Smooth muscle cell (in vitro differentiated cells): ENCODE measurements at regions not wholly inside any gene's neighbourhood (a gene's known extent, or its start where the extent isn't known, plus 50 kb on each side); places are given as distances from the start of the nearest gene placed in this dataset.

Experiments
- DNase-seq: peaks from one replicate; lab custom pipeline; 2025; ENCODE audit not compliant: unreplicated experiment; lab: John Stamatoyannopoulos, UW
- H2AFZ ChIP-seq: fragments of 200-600 bp; sonication (generic); 2 replicates; pipeline ENCODE4 v1.6.0; 2016; ENCODE audit warnings: antibody characterized with exemption, low read depth, mild to moderate bottlenecking
- H3F3A ChIP-seq: fragments of 200-600 bp; sonication (generic); 2 replicates; pipeline ENCODE4 v1.6.0; 2017; ENCODE audit warnings: antibody characterized with exemption, low read depth
- H3K27ac ChIP-seq: fragments of 200-600 bp; sonication (generic); 2 replicates; pipeline ENCODE4 v1.5.1; 2016; ENCODE audit warnings: low read depth, mild to moderate bottlenecking
- H3K27me3 ChIP-seq: fragments of 200-600 bp; sonication (generic); 2 replicates; pipeline ENCODE4 v1.6.1; 2016; ENCODE audit warnings: low read depth, mild to moderate bottlenecking
- H3K36me3 ChIP-seq: fragments of 200-600 bp; sonication (generic); 2 replicates; pipeline ENCODE4 v1.5.1; 2016; ENCODE audit warnings: low read depth
- H3K4me1 ChIP-seq: fragments of 200-600 bp; sonication (generic); 2 replicates; pipeline ENCODE4 v1.5.1; 2016; ENCODE audit warnings: low read depth
- H3K4me2 ChIP-seq: fragments of 200-600 bp; sonication (generic); 2 replicates; pipeline ENCODE4 v1.6.0; 2016; ENCODE audit warnings: mild to moderate bottlenecking
- H3K4me3 ChIP-seq: fragments of 200-600 bp; sonication (generic); 2 replicates; pipeline ENCODE4 v1.5.1; 2016; ENCODE audit warnings: mild to moderate bottlenecking
- H3K79me2 ChIP-seq: fragments of 200-600 bp; sonication (generic); 2 replicates; pipeline ENCODE4 v1.6.0; 2016; ENCODE audit warnings: low read depth, mild to moderate bottlenecking
- H3K9ac ChIP-seq: fragments of 200-600 bp; sonication (generic); 2 replicates; pipeline ENCODE4 v1.6.0; 2016; ENCODE audit warnings: low read depth
- H3K9me3 ChIP-seq: fragments of 200-600 bp; sonication (generic); replicated peaks from 2 replicates; pipeline ENCODE4 v1.5.1; 2016; ENCODE audit warnings: low read depth
- H4K20me1 ChIP-seq: fragments of 200-600 bp; sonication (generic); 2 replicates; pipeline ENCODE4 v1.6.0; 2016; ENCODE audit warnings: low read depth
- CTCF ChIP-seq: fragments of 200-600 bp; sonication (generic); IDR thresholded peaks from 2 replicates; pipeline ENCODE4 v1.5.1; 2017; ENCODE audit warnings: borderline replicate concordance, mild to moderate bottlenecking, antibody characterized with exemption; ENCODE audit not compliant: insufficient read depth, poor library complexity, severe bottlenecking
- WGBS: methylation state at CpG from one replicate; pipeline ENCODE4 v1.1.7; 2016; ENCODE audit warnings: low lambda C conversion rate; 5-methylcytosine and 5-hydroxymethylcytosine counted together

GRCh38 chr5:104659497-104659896 lies 1096.9 kb upstream of the NUDT12 start:
- H3K4me1 ChIP-seq: no peaks in the 10 kb centered on the region
- no peak for TF ChIP-seq CTCF
- no peaks in the 10 kb centered on the region for H3K36me3 ChIP-seq
- H2AFZ ChIP-seq: no peak overlapping the region
- H3F3A ChIP-seq: no peaks in the 10 kb centered on the region
- no peak overlapping the region for H3K27ac ChIP-seq
- no peak overlapping the region for H3K4me2 ChIP-seq
- no peaks in the 10 kb centered on the region for H3K9me3 ChIP-seq
- no peaks in the 10 kb centered on the region for H3K27me3 ChIP-seq
- no peaks in the 10 kb centered on the region for H3K79me2 ChIP-seq
- H3K4me3 ChIP-seq: no peak overlapping the region
- no peak overlapping the region for H3K9ac ChIP-seq
- H4K20me1 ChIP-seq: no peaks in the 10 kb centered on the region
- no peak for DNase-seq
- WGBS: 94% methylated on average over 1 of the region's 1 CpG

- no peaks in the 10 kb centered on the region for H3K36me3 ChIP-seq
- DNase-seq: no peak
- no peaks in the 10 kb centered on the region for H3K79me2 ChIP-seq
- no peaks in the 10 kb centered on the region for H3F3A ChIP-seq
- H3K27me3 ChIP-seq: no peaks in the 10 kb centered on the region
- TF ChIP-seq CTCF: no peak
- H2AFZ ChIP-seq: no peak overlapping the region
- no peaks in the 10 kb centered on the region for H3K4me1 ChIP-seq
- H3K4me2 ChIP-seq: no peak overlapping the region
- H3K9ac ChIP-seq: no peak overlapping the region
- H3K9me3 ChIP-seq: no peaks in the 10 kb centered on the region
- no peaks in the 10 kb centered on the region for H4K20me1 ChIP-seq
- 65% methylated on average over 5 of the region's 5 CpGs for WGBS
- H3K4me3 ChIP-seq: no peak overlapping the region
- H3K27ac ChIP-seq: no peak overlapping the region
Measured at GRCh38 chr5:104652271-104652861, 1089.8 kb upstream of the NUDT12 start.

- TF ChIP-seq CTCF: no peak
- Histone ChIP-seq H3K9ac (no peak overlapping the region), H3K27ac (no peak overlapping the region), H3K9me3 (no peaks in the 10 kb centered on the region), H3K4me2 (no peak overlapping the region), H4K20me1 (no peaks in the 10 kb centered on the region), H3K4me3 (no peak overlapping the region), H3K4me1 (no peaks in the 10 kb centered on the region), H3F3A (no peaks in the 10 kb centered on the region), H3K27me3 (no peaks in the 10 kb centered on the region), H2AFZ (no peak overlapping the region), H3K79me2 (no peaks in the 10 kb centered on the region), H3K36me3 (no peaks in the 10 kb centered on the region)
- 81% methylated on average over 3 of the region's 3 CpGs for WGBS
- no peak for DNase-seq
Measured at GRCh38 chr5:104650313-104651055, 1087.9 kb upstream of the NUDT12 start.

DNA sequence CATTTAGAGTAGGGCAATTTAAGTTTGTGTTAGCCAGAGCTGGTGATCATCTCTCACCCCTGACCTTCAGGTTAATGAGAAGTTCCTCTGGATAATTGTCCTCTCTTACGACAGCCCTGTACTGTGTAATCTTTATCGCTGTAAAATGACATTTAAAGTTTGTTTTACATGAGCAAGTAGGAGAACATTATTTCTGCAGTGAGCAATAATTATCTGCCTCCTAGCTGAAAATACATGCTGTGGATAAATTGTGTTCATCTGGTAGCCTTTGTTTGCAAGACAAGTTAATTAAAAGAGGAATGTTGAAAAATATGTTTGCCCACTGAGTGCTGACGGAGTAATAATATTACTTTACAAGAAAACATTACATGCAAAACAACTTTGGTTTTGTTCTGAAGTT lies 1083.8 kb upstream of the NUDT12 start:
- no peaks in the 10 kb centered on the region for H3K9me3 ChIP-seq
- no peaks in the 10 kb centered on the region for H3F3A ChIP-seq
- H3K79me2 ChIP-seq: no peaks in the 10 kb centered on the region
- no peaks in the 10 kb centered on the region for H3K36me3 ChIP-seq
- no peak overlapping the region for H3K9ac ChIP-seq
- H3K27me3 ChIP-seq: no peaks in the 10 kb centered on the region
- H4K20me1 ChIP-seq: no peaks in the 10 kb centered on the region
- 65% methylated on average over 3 of the region's 3 CpGs for WGBS
- no peak overlapping the region for H3K4me3 ChIP-seq
- H3K4me1 ChIP-seq: peaks cover 2% of the 10 kb centered on the region
- H3K4me2 ChIP-seq: no peak overlapping the region
- H2AFZ ChIP-seq: no peak overlapping the region
- H3K27ac ChIP-seq: no peak overlapping the region
- no peak for TF ChIP-seq CTCF
- no peak for DNase-seq
